NB4 (cell line): ENCODE measurements at regions not wholly inside any gene's neighbourhood (a gene's known extent, or its start where the extent isn't known, plus 50 kb on each side); places are given as distances from the start of the nearest gene placed in this dataset.
"Not testable (repeated sequence)": the region's sequence is repeated elsewhere in the genome, so short reads cannot be mapped to it uniquely, and the experiment has no call there.

ENCODE experiments used
- DNase-seq: peaks from one replicate; pipeline ENCODE4 v3.0.0; 2010; ENCODE audit warnings: low read depth
- H3K4me3 ChIP-seq: one replicate; pipeline ENCODE4 v1.5.1; 2011; ENCODE audit warnings: mild to moderate bottlenecking, low read depth, low read length, moderate library complexity
- CTCF ChIP-seq: IDR thresholded peaks from one replicate; pipeline ENCODE4 v1.5.1; 2012; ENCODE audit warnings: low read depth, low read length
- MYC ChIP-seq: IDR thresholded peaks from 2 replicates; pipeline ENCODE4 v1.6.1; 2011; ENCODE audit warnings: low read depth, low read length
- POLR2A ChIP-seq: IDR thresholded peaks from 2 replicates; pipeline ENCODE4 v1.6.1; 2011; ENCODE audit warnings: mild to moderate bottlenecking; ENCODE audit not compliant: insufficient read length; ENCODE audit errors: extremely low read depth
- TF ChIP-seq, protein P1 (sequence below): IDR thresholded peaks from 2 replicates; pipeline ENCODE4 v1.6.1; 2011; ENCODE audit warnings: low read depth, low read length

- TF ChIP-seq MYC: no peak
- no peak for TF ChIP-seq POLR2A
- TF ChIP-seq CTCF: no peak
- TF ChIP-seq, protein P1, sequence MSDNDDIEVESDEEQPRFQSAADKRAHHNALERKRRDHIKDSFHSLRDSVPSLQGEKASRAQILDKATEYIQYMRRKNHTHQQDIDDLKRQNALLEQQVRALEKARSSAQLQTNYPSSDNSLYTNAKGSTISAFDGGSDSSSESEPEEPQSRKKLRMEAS: no peak
- DNase-seq: no peak
- no peak overlapping the region for H3K4me3 ChIP-seq
These were observed 242.8 kb downstream of the KCNE4 start for GRCh38 chr2:223294756-223295155.

- no peak overlapping the region for H3K4me3 ChIP-seq
- TF ChIP-seq, protein P1: no peak
- TF ChIP-seq POLR2A: no peak
- TF ChIP-seq MYC: no peak
- no peak for TF ChIP-seq CTCF
- no peak for DNase-seq
These were observed 245.8 kb downstream of the KCNE4 start for GRCh38 chr2:223297788-223298187.

GRCh38 chr2:223298329-223298728 is 246.3 kb downstream of the KCNE4 start:
- H3K4me3 ChIP-seq, DNase-seq: not testable (repeated sequence)

- no peak overlapping the region for H3K4me3 ChIP-seq
- no peak for TF ChIP-seq MYC
- no peak for DNase-seq
These were observed 248.3 kb downstream of the KCNE4 start for GRCh38 chr2:223300326-223300725.

DNA sequence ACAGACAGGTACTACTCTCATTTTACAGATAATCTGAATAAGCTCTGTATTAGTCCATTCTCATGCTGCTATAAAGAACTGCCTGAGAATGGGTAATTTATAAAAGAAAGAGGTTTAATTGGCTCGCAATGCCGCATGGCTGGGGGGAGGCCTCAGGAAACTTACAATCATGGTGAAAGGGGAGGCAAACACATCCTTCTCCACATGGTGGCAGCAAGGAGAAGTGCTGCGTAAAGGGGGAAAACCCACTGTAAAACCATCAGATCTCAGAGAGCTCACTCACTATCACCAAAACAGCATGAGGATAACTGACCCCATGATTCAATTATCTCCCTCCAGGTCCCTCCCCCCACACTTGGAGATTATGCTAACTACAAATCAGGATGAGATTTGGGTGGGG is 254.4 kb downstream of the KCNE4 start:
- no peak for TF ChIP-seq POLR2A
- peak; percentile 52 for TF ChIP-seq CTCF
- TF ChIP-seq, protein P1: no peak
- H3K4me3 ChIP-seq: no peak overlapping the region
- DNase-seq: peak; percentile 49

DNA sequence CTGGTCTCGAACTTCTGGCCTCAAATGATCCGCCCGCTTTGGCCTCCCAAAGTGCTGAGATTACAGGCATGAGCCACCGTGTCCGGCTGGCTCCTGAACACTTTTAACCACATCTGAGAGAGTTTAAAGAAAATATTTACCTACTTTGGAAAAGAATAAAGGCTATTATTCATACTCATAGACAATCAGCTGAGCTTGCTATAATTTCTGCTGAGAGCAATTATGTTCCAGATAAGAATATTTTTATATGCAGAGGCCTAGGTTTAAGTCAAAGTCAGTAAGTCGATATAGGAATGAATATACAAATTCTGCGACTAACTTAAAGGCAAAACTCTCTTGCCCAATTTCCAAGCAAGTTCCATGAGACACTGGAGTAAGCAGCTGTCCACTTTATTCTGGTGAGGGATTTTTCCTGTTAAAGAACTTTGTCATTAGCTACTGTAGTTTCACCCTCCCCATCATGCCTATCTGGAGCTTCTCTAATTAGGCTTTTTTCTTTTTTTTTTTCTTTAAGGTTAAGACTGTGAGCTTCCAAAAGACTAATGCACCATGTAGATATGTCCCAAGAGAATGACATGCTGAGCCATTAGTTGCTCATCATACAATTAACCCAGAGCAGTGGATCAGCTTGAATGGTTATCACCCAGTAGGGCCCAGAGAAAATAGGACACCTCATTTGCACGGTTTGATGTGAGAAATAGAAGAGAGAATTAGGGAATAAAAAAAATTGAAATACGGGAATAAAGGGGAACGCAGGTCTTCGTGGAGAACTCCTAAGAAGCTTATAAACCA is 260.1 kb downstream of the KCNE4 start:
- TF ChIP-seq CTCF: no peak
- DNase-seq: no peak
- H3K4me3 ChIP-seq: no peak overlapping the region

DNA sequence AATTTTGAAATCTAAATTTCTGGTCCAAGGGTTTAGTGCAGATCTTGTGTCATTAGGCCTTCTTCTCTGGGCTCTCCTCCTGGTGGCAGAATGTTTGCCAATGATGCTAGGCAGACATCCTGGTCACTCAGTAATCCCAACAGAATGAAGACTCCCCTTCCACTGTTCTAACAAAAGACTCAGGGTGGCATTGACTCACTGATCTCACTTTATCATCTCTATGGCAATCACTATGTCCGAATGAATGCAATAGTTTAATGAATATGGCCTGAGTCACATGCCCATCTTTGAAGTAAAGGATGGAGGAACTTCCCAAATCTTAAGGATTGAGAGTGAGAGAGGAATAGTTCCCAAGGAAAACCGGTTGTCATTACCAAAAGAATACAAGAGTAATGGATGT is 261.1 kb downstream of the KCNE4 start:
- H3K4me3 ChIP-seq: no peak overlapping the region
- TF ChIP-seq CTCF (no peak), POLR2A (no peak), MYC (no peak)
- TF ChIP-seq, protein P1: no peak
- DNase-seq: no peak
